Adrenal gland (tissue), 9 donors: ENCODE measurements at regions not wholly inside any gene's neighbourhood (a gene's known extent, or its start where the extent isn't known, plus 50 kb on each side); places are given as distances from the start of the nearest gene placed in this dataset.

Experiments
- DNase-seq, 7 donors: peaks; one replicate each; pipeline ENCODE4 v3.0.0-alpha.2; 2019 to 2020
- H3K27ac ChIP-seq, 5 donors: fragments of 200-600 bp; sonication (generic) in 4 of 5; 1 replicate in 3 of 5; 2 replicates in 2 of 5; pipeline versions ENCODE4 v1.5.1 to v1.8.0; 2016 to 2020; ENCODE audit warnings: mild to moderate bottlenecking in 1 of 5
- H3K27me3 ChIP-seq: fragments of 200-600 bp; 2 replicates; pipeline ENCODE4 v1.8.0; 2021
- H3K36me3 ChIP-seq, 2 donors: fragments of 200-600 bp; replicated peaks in 1 of 2; 1 replicate in 1 of 2; 2 replicates in 1 of 2; pipeline versions ENCODE4 v1.5.1 to v1.8.0; 2018 to 2022
- H3K4me1 ChIP-seq, 2 donors: fragments of 200-600 bp; replicated peaks in 1 of 2; 1 replicate in 1 of 2; 2 replicates in 1 of 2; pipeline versions ENCODE4 v1.5.1 to v1.8.0; 2018 to 2021
- H3K4me3 ChIP-seq, 4 donors: fragments of 200-600 bp; sonication (generic) in 3 of 4; one replicate each; pipeline ENCODE4 v1.5.1; 2016 to 2018
- H3K9me3 ChIP-seq, 3 donors: fragments of 200-600 bp; sonication (generic) in 1 of 3; replicated peaks in 1 of 3; 1 replicate in 2 of 3; 2 replicates in 1 of 3; pipeline versions ENCODE4 v1.5.1 to v1.8.0; 2016 to 2021
- CTCF ChIP-seq, 6 experiments: fragments of 450-650 bp in 4 of 6; fragments of 200-600 bp in 2 of 6; sonication (generic) in 1 of 6; IDR thresholded peaks; 1 replicate in 5 of 6; 2 replicates in 1 of 6; pipeline versions ENCODE4 v1.5.1 to v1.8.0; 2016 to 2021; ENCODE audit warnings: antibody characterized with exemption in 6 of 6, mild to moderate bottlenecking in 2 of 6, moderate library complexity in 1 of 6
- POLR2A ChIP-seq, 2 donors: fragments of 450-650 bp; IDR thresholded peaks; one replicate each; pipeline ENCODE4 v1.6.1; 2017; ENCODE audit warnings: antibody characterized with exemption in 2 of 2, mild to moderate bottlenecking in 2 of 2, moderate library complexity in 1 of 2
- WGBS, 4 donors: extraction: QIAGEN DNeasy Blood & Tissue Kit in 2 of 4; methylation state at CpG; one replicate each; pipeline versions ENCODE4 v1.1.5 to v1.1.7; 2013 to 2017; 5-methylcytosine and 5-hydroxymethylcytosine counted together
- intact Hi-C, 2 donors: fragments of 100-400 bp; cut with DNase I; formaldehyde crosslinking; loops; one replicate each; pipeline versions ENCODE4 v1.14.1 to v1.15.0; 2022 to 2023
- donor health status: healthy with polysubstance abuse.
- donor health status: Bipolar disorder and iron deficiency.
- donor health status: DM: yes; HTN: yes; CAD: no.
- donor health status: DM: no; HTN: no; CAD: no.
- donor health status: DM: no; HTN: no; CAD: no.

- no peaks in the 10 kb centered on the region for H3K27me3 ChIP-seq
- intact Hi-C loops = no loop called here
- H3K36me3 ChIP-seq = no peaks in the 10 kb centered on the region
- TF ChIP-seq POLR2A (IDR thresholded peaks at IDR 0.05) (no peak), CTCF (IDR thresholded peaks at IDR 0.05) (no peak)
- H3K9me3 ChIP-seq = no peaks in the 10 kb centered on the region
- DNase-seq = no peak
- no peaks in the 10 kb centered on the region for H3K4me1 ChIP-seq
- H3K4me3 ChIP-seq = no peak overlapping the region
- no peak overlapping the region for H3K27ac ChIP-seq
- WGBS, 4 donors = 90 to 95% (median 93%) methylated on average over 1 of the region's 1 CpG
Observed at GRCh38 chr20:8953300-8953699, 115.6 kb upstream of the PLCB4 start.

GRCh38 chr20:8960241-8960640 lies 108.6 kb upstream of the PLCB4 start:
- 88 to 92% (median 90%) methylated on average over 4 of the region's 4 CpGs for WGBS, 4 donors
- no peaks in the 10 kb centered on the region for H3K9me3 ChIP-seq
- no peak overlapping the region for H3K27ac ChIP-seq
- TF ChIP-seq CTCF (IDR thresholded peaks at IDR 0.05) (no peak), POLR2A (IDR thresholded peaks at IDR 0.05) (no peak)
- intact Hi-C loops = no loop called here
- no peaks in the 10 kb centered on the region for H3K27me3 ChIP-seq
- H3K4me3 ChIP-seq = no peak overlapping the region
- no peaks in the 10 kb centered on the region for H3K36me3 ChIP-seq
- H3K4me1 ChIP-seq = no peaks in the 10 kb centered on the region
- DNase-seq = no peak

GRCh38 chr20:8963330-8963729 lies 105.6 kb upstream of the PLCB4 start:
- intact Hi-C loops = no loop called here
- DNase-seq = no peak
- Histone ChIP-seq H3K27ac (no peak overlapping the region), H3K27me3 (no peaks in the 10 kb centered on the region), H3K36me3 (no peaks in the 10 kb centered on the region), H3K4me3 (no peak overlapping the region), H3K9me3 (no peaks in the 10 kb centered on the region), H3K4me1 (no peaks in the 10 kb centered on the region)
- no peak for TF ChIP-seq CTCF (IDR thresholded peaks at IDR 0.05)
- TF ChIP-seq POLR2A (IDR thresholded peaks at IDR 0.05) = no peak

- intact Hi-C loops = no loop called here
- Histone ChIP-seq H3K36me3 (no peaks in the 10 kb centered on the region), H3K27ac (no peak overlapping the region), H3K4me3 (no peak overlapping the region), H3K27me3 (no peaks in the 10 kb centered on the region), H3K9me3 (no peaks in the 10 kb centered on the region), H3K4me1 (no peaks in the 10 kb centered on the region)
- peak in 4 of 7 donors; percentile 13 to 49 (median 17) for DNase-seq
- no peak for TF ChIP-seq CTCF (IDR thresholded peaks at IDR 0.05)
- TF ChIP-seq POLR2A (IDR thresholded peaks at IDR 0.05) = no peak
- WGBS, 4 donors = 52 to 73% (median 69%) methylated on average over 5 of the region's 5 CpGs
Observed at GRCh38 chr20:8964959-8965562, 103.8 kb upstream of the PLCB4 start.
